ENCODE measurements at regions not wholly inside any gene's neighbourhood (a gene's known extent, or its start where the extent isn't known, plus 50 kb on each side); places are given as distances from the start of the nearest gene placed in this dataset.

- no peak for DNase-seq
- Histone ChIP-seq H3K9me3 (replicated peaks) (peaks cover 3% of the 10 kb centered on the region), H3K4me1 (no peaks in the 10 kb centered on the region), H3K27ac (replicated peaks) (no peak overlapping the region), H3K36me3 (no peaks in the 10 kb centered on the region), H3K4me3 (no peak overlapping the region), H3K27me3 (ENCODE audit: low read depth) (peaks cover 17% of the 10 kb centered on the region)
- TF ChIP-seq, protein P1, sequence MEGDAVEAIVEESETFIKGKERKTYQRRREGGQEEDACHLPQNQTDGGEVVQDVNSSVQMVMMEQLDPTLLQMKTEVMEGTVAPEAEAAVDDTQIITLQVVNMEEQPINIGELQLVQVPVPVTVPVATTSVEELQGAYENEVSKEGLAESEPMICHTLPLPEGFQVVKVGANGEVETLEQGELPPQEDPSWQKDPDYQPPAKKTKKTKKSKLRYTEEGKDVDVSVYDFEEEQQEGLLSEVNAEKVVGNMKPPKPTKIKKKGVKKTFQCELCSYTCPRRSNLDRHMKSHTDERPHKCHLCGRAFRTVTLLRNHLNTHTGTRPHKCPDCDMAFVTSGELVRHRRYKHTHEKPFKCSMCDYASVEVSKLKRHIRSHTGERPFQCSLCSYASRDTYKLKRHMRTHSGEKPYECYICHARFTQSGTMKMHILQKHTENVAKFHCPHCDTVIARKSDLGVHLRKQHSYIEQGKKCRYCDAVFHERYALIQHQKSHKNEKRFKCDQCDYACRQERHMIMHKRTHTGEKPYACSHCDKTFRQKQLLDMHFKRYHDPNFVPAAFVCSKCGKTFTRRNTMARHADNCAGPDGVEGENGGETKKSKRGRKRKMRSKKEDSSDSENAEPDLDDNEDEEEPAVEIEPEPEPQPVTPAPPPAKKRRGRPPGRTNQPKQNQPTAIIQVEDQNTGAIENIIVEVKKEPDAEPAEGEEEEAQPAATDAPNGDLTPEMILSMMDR (IDR thresholded peaks at IDR 0.05; ENCODE audit: borderline replicate concordance): no peak
- intact Hi-C loops (cut with micrococcal nuclease): no loop called here
Observed at GRCh38 chr1:233491953-233492620, 121.8 kb upstream of the KCNK1 start.

- TF ChIP-seq, protein P1 (IDR thresholded peaks at IDR 0.05; ENCODE audit: borderline replicate concordance): no peak
- intact Hi-C loops (cut with micrococcal nuclease): no loop called here
Observed at GRCh38 chr1:233496993-233497392, 116.9 kb upstream of the KCNK1 start.

DNA sequence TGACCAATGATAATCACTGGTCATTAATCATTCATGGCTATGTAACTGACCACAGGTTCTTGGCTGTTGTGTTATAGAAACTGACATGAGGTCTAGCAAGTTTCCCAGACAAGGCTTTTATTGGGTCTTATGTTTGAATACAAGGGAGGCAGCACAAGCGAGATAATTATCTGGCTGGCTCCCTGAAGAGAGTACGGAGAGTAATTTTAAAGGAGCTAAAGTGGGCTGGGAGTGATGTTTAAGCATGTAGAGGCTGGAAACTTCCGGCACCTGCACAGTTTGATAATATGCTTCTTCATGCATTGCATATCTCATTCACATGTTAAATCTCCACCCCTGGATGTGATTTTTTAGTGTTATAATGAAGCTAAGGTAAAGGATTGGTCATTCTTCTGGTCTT lies 116.2 kb upstream of the KCNK1 start:
- intact Hi-C loops (cut with micrococcal nuclease): no loop called here

More at GRCh38 chr1:233496993-233497392, 116.9 kb upstream of the KCNK1 start:
- H3K27ac ChIP-seq (replicated peaks): no peak overlapping the region
- no peaks in the 10 kb centered on the region for H3K4me1 ChIP-seq
- no peaks in the 10 kb centered on the region for H3K36me3 ChIP-seq
- no peak overlapping the region for H3K4me3 ChIP-seq
- no peaks in the 10 kb centered on the region for H3K9me3 ChIP-seq (replicated peaks)
- H3K27me3 ChIP-seq (ENCODE audit: low read depth): peaks cover 12% of the 10 kb centered on the region
- DNase-seq: no peak

GRCh38 chr1:233500106-233500505 lies 113.8 kb upstream of the KCNK1 start:
- H3K27me3 ChIP-seq (ENCODE audit: low read depth): peaks cover 7% of the 10 kb centered on the region
- intact Hi-C loops (cut with micrococcal nuclease): no loop called here
- no peak overlapping the region for H3K4me3 ChIP-seq
- H3K9me3 ChIP-seq (replicated peaks): peaks cover 3% of the 10 kb centered on the region
- TF ChIP-seq, protein P1 (IDR thresholded peaks at IDR 0.05; ENCODE audit: borderline replicate concordance): no peak
- H3K36me3 ChIP-seq: no peaks in the 10 kb centered on the region
- no peak for DNase-seq
- no peaks in the 10 kb centered on the region for H3K4me1 ChIP-seq
- H3K27ac ChIP-seq (replicated peaks): no peak overlapping the region

More for the DNA sequence above, 116.2 kb upstream of the KCNK1 start:
- H3K27ac ChIP-seq (replicated peaks): no peak overlapping the region
- no peaks in the 10 kb centered on the region for H3K36me3 ChIP-seq
- H3K4me3 ChIP-seq: no peak overlapping the region
- no peaks in the 10 kb centered on the region for H3K4me1 ChIP-seq
- H3K27me3 ChIP-seq (ENCODE audit: low read depth): peaks cover 11% of the 10 kb centered on the region
- DNase-seq: no peak
- no peaks in the 10 kb centered on the region for H3K9me3 ChIP-seq (replicated peaks)
- TF ChIP-seq, protein P1 (IDR thresholded peaks at IDR 0.05; ENCODE audit: borderline replicate concordance): no peak

DNA sequence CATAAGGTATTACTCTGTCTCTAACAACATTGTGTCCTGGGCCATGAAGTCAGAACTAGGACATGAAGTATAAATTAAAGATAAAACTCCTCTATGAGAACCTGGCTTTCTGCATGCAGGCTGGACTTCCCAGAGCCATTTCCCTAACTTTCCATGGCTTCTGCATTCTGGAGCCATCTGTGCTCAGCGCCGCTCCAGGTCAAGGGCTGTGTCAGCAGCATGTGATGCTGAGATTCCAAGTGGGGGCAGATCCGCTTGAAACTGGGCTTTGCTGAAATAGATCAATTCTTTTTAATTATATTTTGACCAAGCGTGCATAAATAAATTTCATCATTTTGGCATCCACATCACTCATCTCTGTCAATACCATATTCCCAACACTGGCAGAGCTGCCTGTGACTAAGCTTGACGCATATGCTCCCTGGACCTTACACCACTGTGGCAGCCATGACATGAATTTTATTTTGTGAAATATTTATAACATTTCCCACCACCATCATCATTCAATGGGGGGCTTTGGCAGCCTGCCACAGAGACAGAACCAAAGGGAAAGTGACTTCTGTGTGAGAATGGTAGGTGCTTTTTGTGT lies 110.4 kb upstream of the KCNK1 start:
- Histone ChIP-seq H3K9me3 (replicated peaks) (peaks cover 18% of the 10 kb centered on the region), H3K27me3 (ENCODE audit: low read depth) (peaks cover 5% of the 10 kb centered on the region), H3K27ac (replicated peaks) (no peak overlapping the region), H3K4me1 (no peaks in the 10 kb centered on the region), H3K4me3 (no peak overlapping the region), H3K36me3 (no peaks in the 10 kb centered on the region)
- TF ChIP-seq, protein P1 (IDR thresholded peaks at IDR 0.05; ENCODE audit: borderline replicate concordance): no peak
- DNase-seq: no peak
- intact Hi-C loops (cut with micrococcal nuclease): no loop called here

Measured in left ventricle myocardium inferior (tissue), 1 donor.